HL-60 (cell line): ENCODE measurements at regions not wholly inside any gene's neighbourhood (a gene's known extent, or its start where the extent isn't known, plus 50 kb on each side); places are given as distances from the start of the nearest gene placed in this dataset.

Source experiments
- DNase-seq, 2 experiments: peaks; one replicate each; pipeline ENCODE4 v3.0.0-alpha.2; 2010 to 2020; ENCODE audit warnings: low read depth in 1 of 2, low spot score in 1 of 2
- H3K27ac ChIP-seq: fragments of 250-450 bp; sonication (Bioruptor Pico); replicated peaks from 2 replicates; pipeline ENCODE4 v1.5.1; 2020; ENCODE audit warnings: mild to moderate bottlenecking, moderate library complexity
- H3K27me3 ChIP-seq: fragments of 250-450 bp; sonication (Bioruptor Pico); 2 replicates; pipeline ENCODE4 v1.5.1; 2021; ENCODE audit warnings: mild to moderate bottlenecking, moderate library complexity; ENCODE audit not compliant: insufficient read depth, poor library complexity, severe bottlenecking
- H3K4me3 ChIP-seq: replicated peaks from 2 replicates; pipeline ENCODE4 v1.5.1; 2011; ENCODE audit warnings: mild to moderate bottlenecking, control low read depth, low read length; ENCODE audit not compliant: insufficient read depth
- GABPA ChIP-seq: IDR thresholded peaks from 2 replicates; pipeline ENCODE4 v1.6.1; 2012; ENCODE audit warnings: low read depth
- POLR2AphosphoS5 ChIP-seq: IDR thresholded peaks from 2 replicates; pipeline ENCODE4 v1.6.1; 2012; ENCODE audit warnings: low read depth
- REST ChIP-seq: IDR thresholded peaks from 2 replicates; pipeline ENCODE4 v1.6.1; 2012; ENCODE audit warnings: low read depth; ENCODE audit not compliant: insufficient replicate concordance
- SPI1 ChIP-seq: IDR thresholded peaks from 2 replicates; pipeline ENCODE4 v1.6.1; 2012; ENCODE audit warnings: low read depth, mild to moderate bottlenecking, borderline replicate concordance
- TF ChIP-seq, protein P1 (sequence below): IDR thresholded peaks from one replicate; pipeline ENCODE4 v1.5.1; 2011; ENCODE audit warnings: low read length, control low read depth, inconsistent platforms; ENCODE audit not compliant: insufficient read depth

GRCh38 chrX:42920752-42921151 is 142.8 kb upstream of the PPP1R2C start:
- Histone ChIP-seq H3K27me3 (no peaks in the 10 kb centered on the region), H3K27ac (no peak overlapping the region), H3K4me3 (no peak overlapping the region)
- TF ChIP-seq, protein P1, sequence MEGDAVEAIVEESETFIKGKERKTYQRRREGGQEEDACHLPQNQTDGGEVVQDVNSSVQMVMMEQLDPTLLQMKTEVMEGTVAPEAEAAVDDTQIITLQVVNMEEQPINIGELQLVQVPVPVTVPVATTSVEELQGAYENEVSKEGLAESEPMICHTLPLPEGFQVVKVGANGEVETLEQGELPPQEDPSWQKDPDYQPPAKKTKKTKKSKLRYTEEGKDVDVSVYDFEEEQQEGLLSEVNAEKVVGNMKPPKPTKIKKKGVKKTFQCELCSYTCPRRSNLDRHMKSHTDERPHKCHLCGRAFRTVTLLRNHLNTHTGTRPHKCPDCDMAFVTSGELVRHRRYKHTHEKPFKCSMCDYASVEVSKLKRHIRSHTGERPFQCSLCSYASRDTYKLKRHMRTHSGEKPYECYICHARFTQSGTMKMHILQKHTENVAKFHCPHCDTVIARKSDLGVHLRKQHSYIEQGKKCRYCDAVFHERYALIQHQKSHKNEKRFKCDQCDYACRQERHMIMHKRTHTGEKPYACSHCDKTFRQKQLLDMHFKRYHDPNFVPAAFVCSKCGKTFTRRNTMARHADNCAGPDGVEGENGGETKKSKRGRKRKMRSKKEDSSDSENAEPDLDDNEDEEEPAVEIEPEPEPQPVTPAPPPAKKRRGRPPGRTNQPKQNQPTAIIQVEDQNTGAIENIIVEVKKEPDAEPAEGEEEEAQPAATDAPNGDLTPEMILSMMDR = no peak
- TF ChIP-seq POLR2AphosphoS5 = no peak
- no peak for TF ChIP-seq REST
- no peak for TF ChIP-seq GABPA
- TF ChIP-seq SPI1 = no peak
- DNase-seq = no peak

DNA sequence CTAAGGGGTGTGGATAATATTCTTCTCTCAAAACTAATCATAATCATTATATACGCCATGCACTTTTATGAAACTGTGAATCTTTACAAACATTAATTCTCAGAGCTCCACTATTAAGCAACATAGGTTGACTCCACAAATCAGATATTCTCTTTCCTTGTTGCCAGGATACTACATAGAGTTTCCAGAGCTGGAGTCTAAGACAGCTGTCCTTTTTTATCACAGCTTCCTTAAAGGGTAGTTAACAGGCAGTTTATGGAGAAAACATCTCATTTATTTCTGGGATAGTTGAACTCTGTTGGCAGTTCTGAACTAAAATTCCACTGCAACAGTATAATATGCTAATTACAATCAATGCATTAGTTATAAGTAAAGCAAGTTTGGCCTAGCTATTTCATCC is 152.1 kb upstream of the PPP1R2C start:
- Histone ChIP-seq H3K4me3 (no peak overlapping the region), H3K27ac (no peak overlapping the region), H3K27me3 (no peaks in the 10 kb centered on the region)
- no peak for DNase-seq
- no peak for TF ChIP-seq SPI1
- no peak for TF ChIP-seq REST
- no peak for TF ChIP-seq POLR2AphosphoS5
- TF ChIP-seq, protein P1 = no peak
- TF ChIP-seq GABPA = no peak

- Histone ChIP-seq H3K4me3 (no peak overlapping the region), H3K27me3 (no peaks in the 10 kb centered on the region), H3K27ac (no peak overlapping the region)
- DNase-seq = no peak
- TF ChIP-seq GABPA (no peak), POLR2AphosphoS5 (no peak), SPI1 (no peak), REST (no peak)
- TF ChIP-seq, protein P1 = no peak
Measured at GRCh38 chrX:42930951-42931350, 153.0 kb upstream of the PPP1R2C start.
